Hepatocyte (in vitro differentiated cells): ENCODE measurements at regions not wholly inside any gene's neighbourhood (a gene's known extent, or its start where the extent isn't known, plus 50 kb on each side); places are given as distances from the start of the nearest gene placed in this dataset.

Experiments used
- DNase-seq: peaks from one replicate; pipeline ENCODE4 v3.0.0-alpha.2; 2016; ENCODE audit warnings: low spot score
- H2AFZ ChIP-seq: fragments of 200-600 bp; sonication (generic); 2 replicates; pipeline ENCODE4 v1.6.0; 2016; ENCODE audit warnings: antibody characterized with exemption, mild to moderate bottlenecking
- H3K27ac ChIP-seq: fragments of 200-600 bp; sonication (generic); 2 replicates; pipeline ENCODE4 v1.5.1; 2016; ENCODE audit warnings: mild to moderate bottlenecking
- H3K27me3 ChIP-seq: fragments of 200-600 bp; sonication (generic); 2 replicates; pipeline ENCODE4 v1.6.1; 2016
- H3K36me3 ChIP-seq: fragments of 200-600 bp; sonication (generic); replicated peaks from 2 replicates; pipeline ENCODE4 v1.5.1; 2016; ENCODE audit warnings: low read depth; ENCODE audit not compliant: insufficient read depth
- H3K4me1 ChIP-seq: fragments of 200-600 bp; sonication (generic); 2 replicates; pipeline ENCODE4 v1.5.1; 2016; ENCODE audit warnings: mild to moderate bottlenecking, moderate library complexity; ENCODE audit not compliant: insufficient read depth
- H3K4me2 ChIP-seq: fragments of 200-600 bp; sonication (generic); 2 replicates; pipeline ENCODE4 v1.6.0; 2016
- H3K4me3 ChIP-seq: fragments of 200-600 bp; sonication (generic); 2 replicates; pipeline ENCODE4 v1.5.1; 2016; ENCODE audit warnings: mild to moderate bottlenecking
- H3K79me2 ChIP-seq: fragments of 200-600 bp; sonication (generic); 2 replicates; pipeline ENCODE4 v1.6.0; 2017; ENCODE audit warnings: mild to moderate bottlenecking
- H3K9me2 ChIP-seq: fragments of 200-600 bp; sonication (generic); replicated peaks from 2 replicates; pipeline ENCODE4 v1.6.0; 2017; ENCODE audit warnings: mild to moderate bottlenecking; ENCODE audit not compliant: insufficient read depth
- H3K9me3 ChIP-seq: fragments of 200-600 bp; sonication (generic); 2 replicates; pipeline ENCODE4 v1.5.1; 2016; ENCODE audit warnings: low read depth, mild to moderate bottlenecking
- H4K20me1 ChIP-seq: fragments of 200-600 bp; sonication (generic); 2 replicates; pipeline ENCODE4 v1.6.0; 2016; ENCODE audit warnings: mild to moderate bottlenecking; ENCODE audit not compliant: insufficient read depth, poor library complexity, severe bottlenecking
- CTCF ChIP-seq: fragments of 200-600 bp; sonication (generic); IDR thresholded peaks from 2 replicates; pipeline ENCODE4 v1.5.1; 2016; ENCODE audit warnings: antibody characterized with exemption, mild to moderate bottlenecking; ENCODE audit not compliant: poor library complexity
- EZH2 ChIP-seq: fragments of 200-600 bp; sonication (generic); IDR thresholded peaks from 2 replicates; pipeline ENCODE4 v1.6.1; 2016; ENCODE audit warnings: antibody characterized with exemption, mild to moderate bottlenecking, borderline replicate concordance
- EZH2phosphoT487 ChIP-seq: fragments of 200-600 bp; sonication (generic); IDR thresholded peaks from one replicate; pipeline ENCODE4 v1.6.1; 2018; ENCODE audit warnings: antibody characterized with exemption, mild to moderate bottlenecking, low read depth, moderate library complexity; ENCODE audit not compliant: unreplicated experiment, severe bottlenecking
- WGBS: methylation state at CpG from one replicate; pipeline ENCODE4 v1.1.6; 2016; ENCODE audit warnings: low lambda C conversion rate; ENCODE audit errors: missing lambda C conversion rate; 5-methylcytosine and 5-hydroxymethylcytosine counted together

DNA sequence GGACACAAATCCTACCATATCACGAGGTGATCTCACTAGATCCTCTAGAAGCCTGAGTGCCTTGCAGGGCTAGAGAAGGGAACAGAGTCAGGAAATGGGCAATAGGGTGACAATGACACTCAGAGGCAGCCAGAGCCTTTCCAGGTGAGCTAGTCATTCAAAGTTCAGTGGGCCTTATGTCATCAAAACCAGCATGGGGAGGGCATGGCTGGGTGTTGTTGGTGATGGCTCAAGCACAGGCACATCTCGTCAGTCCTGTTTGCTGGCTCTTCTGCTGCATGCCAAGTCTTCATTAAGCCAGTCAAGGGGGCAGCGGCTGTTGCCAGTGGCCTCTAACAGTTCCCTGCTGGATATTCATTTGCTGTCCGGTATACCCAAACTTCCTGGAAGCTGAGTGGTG, 99.6 kb upstream of the USP24 start:
- H3K27me3 ChIP-seq = no peaks in the 10 kb centered on the region
- H3K4me2 ChIP-seq = no peak overlapping the region
- no peaks in the 10 kb centered on the region for H3K9me2 ChIP-seq
- no peak overlapping the region for H3K4me3 ChIP-seq
- no peaks in the 10 kb centered on the region for H4K20me1 ChIP-seq
- peaks cover 3% of the 10 kb centered on the region for H3K4me1 ChIP-seq
- 95% methylated on average over 4 of the region's 4 CpGs for WGBS
- no peaks in the 10 kb centered on the region for H3K9me3 ChIP-seq
- DNase-seq = no peak
- no peaks in the 10 kb centered on the region for H3K36me3 ChIP-seq
- no peak for TF ChIP-seq EZH2phosphoT487
- H2AFZ ChIP-seq = no peak overlapping the region
- no peak overlapping the region for H3K27ac ChIP-seq
- H3K79me2 ChIP-seq = no peaks in the 10 kb centered on the region

DNA sequence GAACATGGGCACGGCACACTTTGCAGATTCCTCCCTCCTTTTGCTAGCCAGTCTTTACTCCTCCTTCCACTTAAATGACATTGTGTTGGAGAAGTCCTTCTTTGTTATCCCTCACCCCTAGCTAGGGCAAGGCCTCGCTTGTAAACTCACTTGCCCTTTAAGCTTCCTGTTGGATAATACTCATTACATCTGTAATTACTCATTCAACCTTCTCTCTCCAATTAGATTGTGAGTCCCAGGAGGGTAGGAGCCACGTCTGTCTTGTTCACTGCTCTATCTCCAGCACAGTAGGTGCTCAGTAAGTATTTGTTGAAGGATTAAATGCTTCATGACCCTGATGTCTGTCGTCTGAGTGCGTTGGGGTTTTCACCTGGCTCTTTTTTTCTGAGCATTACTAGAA, 98.7 kb upstream of the USP24 start:
- H3K27me3 ChIP-seq = no peaks in the 10 kb centered on the region
- no peak for DNase-seq
- H3K79me2 ChIP-seq = no peaks in the 10 kb centered on the region
- TF ChIP-seq EZH2phosphoT487 (no peak), CTCF (no peak), EZH2 (no peak)
- no peaks in the 10 kb centered on the region for H3K9me2 ChIP-seq
- H3K27ac ChIP-seq = no peak overlapping the region
- H3K4me1 ChIP-seq = peaks cover 3% of the 10 kb centered on the region
- H3K4me2 ChIP-seq = no peak overlapping the region
- H4K20me1 ChIP-seq = no peaks in the 10 kb centered on the region
- no peak overlapping the region for H2AFZ ChIP-seq
- H3K9me3 ChIP-seq = no peaks in the 10 kb centered on the region
- H3K36me3 ChIP-seq = no peaks in the 10 kb centered on the region
- no peak overlapping the region for H3K4me3 ChIP-seq
- WGBS = 63% methylated on average over 5 of the region's 5 CpGs

- 70% methylated on average over 4 of the region's 4 CpGs for WGBS
- TF ChIP-seq EZH2 (no peak), CTCF (no peak), EZH2phosphoT487 (no peak)
- no peaks in the 10 kb centered on the region for H3K79me2 ChIP-seq
- H3K4me1 ChIP-seq = no peaks in the 10 kb centered on the region
- H3K36me3 ChIP-seq = no peaks in the 10 kb centered on the region
- no peaks in the 10 kb centered on the region for H3K9me3 ChIP-seq
- no peak overlapping the region for H3K4me3 ChIP-seq
- no peaks in the 10 kb centered on the region for H3K9me2 ChIP-seq
- H3K4me2 ChIP-seq = no peak overlapping the region
- H3K27me3 ChIP-seq = no peaks in the 10 kb centered on the region
- no peak for DNase-seq
- no peaks in the 10 kb centered on the region for H4K20me1 ChIP-seq
- no peak overlapping the region for H2AFZ ChIP-seq
- H3K27ac ChIP-seq = no peak overlapping the region
These were observed 96.8 kb upstream of the USP24 start for GRCh38 chr1:55311979-55312378.

- no peak overlapping the region for H2AFZ ChIP-seq
- H3K4me1 ChIP-seq = no peaks in the 10 kb centered on the region
- no peaks in the 10 kb centered on the region for H3K9me2 ChIP-seq
- no peak overlapping the region for H3K4me3 ChIP-seq
- no peak overlapping the region for H3K27ac ChIP-seq
- no peaks in the 10 kb centered on the region for H3K79me2 ChIP-seq
- TF ChIP-seq EZH2 = no peak
- H3K4me2 ChIP-seq = no peak overlapping the region
- no peak for DNase-seq
- no peaks in the 10 kb centered on the region for H4K20me1 ChIP-seq
- no peaks in the 10 kb centered on the region for H3K27me3 ChIP-seq
- H3K9me3 ChIP-seq = no peaks in the 10 kb centered on the region
- 73% methylated on average over 7 of the region's 7 CpGs for WGBS
- H3K36me3 ChIP-seq = no peaks in the 10 kb centered on the region
These were observed 96.0 kb upstream of the USP24 start for GRCh38 chr1:55311057-55311641.
